SK-N-SH treated with all-trans-retinoic acid at 6 μM for 48 hours (cell line): ENCODE measurements at regions not wholly inside any gene's neighbourhood (a gene's known extent, or its start where the extent isn't known, plus 50 kb on each side); places are given as distances from the start of the nearest gene placed in this dataset.
A peak's percentile ranks its signal among the peaks of the same experiment; 100 is the strongest.

Experiments
- ATAC-seq: fragments of 200-7000 bp; cut with Tn5 transposase; 3 replicates; pipeline ENCODE4 v1.9.1; 2020; ENCODE audit warnings: mild to moderate bottlenecking, moderate library complexity
- ARNTL ChIP-seq: fragments of 450-650 bp; formaldehyde crosslinking; IDR thresholded peaks from 2 replicates; pipeline ENCODE4 v1.5.0; 2020; ENCODE audit warnings: low read depth, mild to moderate bottlenecking, moderate library complexity, borderline replicate concordance
- BACH2 ChIP-seq: fragments of 250-450 bp; sonication (Bioruptor Pico); IDR thresholded peaks from 2 replicates; pipeline ENCODE4 v1.9.0; 2021; ENCODE audit warnings: mild to moderate bottlenecking, borderline replicate concordance
- CSDC2 ChIP-seq: fragments of 250-450 bp; sonication (Bioruptor Pico); IDR thresholded peaks from 2 replicates; pipeline ENCODE4 v1.5.0; 2020; ENCODE audit warnings: mild to moderate bottlenecking, moderate library complexity
- ESRRG ChIP-seq: fragments of 250-450 bp; sonication (Bioruptor Pico); IDR thresholded peaks from 2 replicates; pipeline ENCODE4 v1.6.1; 2021; ENCODE audit warnings: mild to moderate bottlenecking
- GLIS3 ChIP-seq: fragments of 250-450 bp; sonication (Bioruptor Pico); IDR thresholded peaks from 2 replicates; pipeline ENCODE4 v1.5.0; 2020; ENCODE audit warnings: mild to moderate bottlenecking, moderate library complexity
- ISL1 ChIP-seq: fragments of 250-450 bp; sonication (Bioruptor Pico); IDR thresholded peaks from 2 replicates; pipeline ENCODE4 v2.1.2; 2022; ENCODE audit warnings: mild to moderate bottlenecking, moderate library complexity
- PPARA ChIP-seq: fragments of 250-450 bp; sonication (Bioruptor Pico); IDR thresholded peaks from 2 replicates; pipeline ENCODE4 v1.5.0; 2020; ENCODE audit warnings: mild to moderate bottlenecking, borderline replicate concordance
- RARB ChIP-seq: fragments of 250-450 bp; sonication (Bioruptor Pico); IDR thresholded peaks from 2 replicates; pipeline ENCODE4 v1.8.0; 2021; ENCODE audit warnings: mild to moderate bottlenecking, moderate library complexity
- SNAI2 ChIP-seq: fragments of 250-450 bp; sonication (Bioruptor Pico); IDR thresholded peaks from 2 replicates; pipeline ENCODE4 v1.5.0; 2020; ENCODE audit warnings: mild to moderate bottlenecking, moderate library complexity
- TCF4 ChIP-seq: fragments of 250-450 bp; sonication (Bioruptor Pico); IDR thresholded peaks from 2 replicates; pipeline ENCODE4 v1.8.0; 2021; ENCODE audit warnings: mild to moderate bottlenecking, moderate library complexity, borderline replicate concordance
- TOX ChIP-seq: fragments of 250-450 bp; sonication (Bioruptor Pico); IDR thresholded peaks from 2 replicates; pipeline ENCODE4 v1.8.0; 2021; ENCODE audit warnings: mild to moderate bottlenecking, moderate library complexity, borderline replicate concordance
- ZC3H10 ChIP-seq: fragments of 250-450 bp; sonication (Bioruptor Pico); IDR thresholded peaks from 2 replicates; pipeline ENCODE4 v1.5.1; 2021; ENCODE audit warnings: mild to moderate bottlenecking, moderate library complexity
- ZFP30 ChIP-seq: fragments of 450-650 bp; formaldehyde crosslinking; IDR thresholded peaks from 2 replicates; pipeline ENCODE4 v1.5.0; 2022; ENCODE audit warnings: mild to moderate bottlenecking, moderate library complexity
- ZNF565 ChIP-seq: fragments of 450-650 bp; formaldehyde crosslinking; conservative IDR thresholded peaks from 2 replicates; pipeline ENCODE4 v1.5.0; 2020; ENCODE audit warnings: low read depth, mild to moderate bottlenecking, moderate library complexity
- ZNF70 ChIP-seq: fragments of 450-650 bp; formaldehyde crosslinking; IDR thresholded peaks from 2 replicates; pipeline ENCODE4 v1.5.0; 2020; ENCODE audit warnings: mild to moderate bottlenecking, moderate library complexity
- ZNF8 ChIP-seq: fragments of 450-650 bp; formaldehyde crosslinking; IDR thresholded peaks from 2 replicates; pipeline ENCODE4 v1.5.0; 2020; ENCODE audit warnings: mild to moderate bottlenecking, moderate library complexity
- TF ChIP-seq, protein P1 (sequence below): fragments of 250-450 bp; sonication (Bioruptor Pico); IDR thresholded peaks from 2 replicates; pipeline ENCODE4 v1.5.0; 2020; ENCODE audit warnings: mild to moderate bottlenecking, moderate library complexity
- TF ChIP-seq, protein P2 (sequence below): fragments of 250-450 bp; sonication (Bioruptor Pico); IDR thresholded peaks from 2 replicates; pipeline ENCODE4 v1.8.0; 2021; ENCODE audit warnings: low read depth, mild to moderate bottlenecking, moderate library complexity, borderline replicate concordance
- TF ChIP-seq, protein P3 (sequence below): fragments of 250-450 bp; sonication (Bioruptor Pico); IDR thresholded peaks from 2 replicates; pipeline ENCODE4 v1.5.1; 2020; ENCODE audit warnings: low read depth, mild to moderate bottlenecking, moderate library complexity
- TF ChIP-seq, protein P4 (sequence below): fragments of 250-450 bp; sonication (Bioruptor Pico); IDR thresholded peaks from 2 replicates; pipeline ENCODE4 v1.8.0; 2020; ENCODE audit warnings: mild to moderate bottlenecking, moderate library complexity, borderline replicate concordance

DNA sequence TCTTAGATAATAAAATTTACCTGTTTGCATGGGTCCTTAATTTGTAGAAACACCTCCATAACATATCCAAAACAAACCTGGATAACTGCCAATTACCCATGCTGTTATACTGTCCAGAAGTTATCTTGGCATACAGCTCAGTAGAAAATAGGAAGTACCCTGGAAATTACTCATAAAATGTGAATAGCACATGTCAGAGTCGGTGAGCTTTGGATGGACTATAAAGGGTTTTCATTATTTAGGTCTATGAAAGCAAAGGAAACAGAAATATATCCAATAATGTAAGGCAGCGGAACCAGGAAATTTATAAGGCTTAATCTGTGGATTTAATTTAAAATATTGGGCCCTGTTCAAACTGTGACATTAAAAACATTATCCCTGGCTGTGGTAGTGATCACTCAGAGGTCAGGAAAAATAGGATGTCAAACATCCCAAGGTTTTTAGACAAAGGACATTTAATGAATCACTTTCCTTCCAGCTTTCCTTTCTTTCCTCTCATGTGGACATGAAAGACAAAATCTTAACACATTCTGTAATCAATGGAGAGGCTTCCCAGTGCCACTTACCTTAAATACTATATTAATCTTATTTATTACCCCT lies 459.0 kb upstream of the DPH6 start (continued):
- TF ChIP-seq, protein P1, sequence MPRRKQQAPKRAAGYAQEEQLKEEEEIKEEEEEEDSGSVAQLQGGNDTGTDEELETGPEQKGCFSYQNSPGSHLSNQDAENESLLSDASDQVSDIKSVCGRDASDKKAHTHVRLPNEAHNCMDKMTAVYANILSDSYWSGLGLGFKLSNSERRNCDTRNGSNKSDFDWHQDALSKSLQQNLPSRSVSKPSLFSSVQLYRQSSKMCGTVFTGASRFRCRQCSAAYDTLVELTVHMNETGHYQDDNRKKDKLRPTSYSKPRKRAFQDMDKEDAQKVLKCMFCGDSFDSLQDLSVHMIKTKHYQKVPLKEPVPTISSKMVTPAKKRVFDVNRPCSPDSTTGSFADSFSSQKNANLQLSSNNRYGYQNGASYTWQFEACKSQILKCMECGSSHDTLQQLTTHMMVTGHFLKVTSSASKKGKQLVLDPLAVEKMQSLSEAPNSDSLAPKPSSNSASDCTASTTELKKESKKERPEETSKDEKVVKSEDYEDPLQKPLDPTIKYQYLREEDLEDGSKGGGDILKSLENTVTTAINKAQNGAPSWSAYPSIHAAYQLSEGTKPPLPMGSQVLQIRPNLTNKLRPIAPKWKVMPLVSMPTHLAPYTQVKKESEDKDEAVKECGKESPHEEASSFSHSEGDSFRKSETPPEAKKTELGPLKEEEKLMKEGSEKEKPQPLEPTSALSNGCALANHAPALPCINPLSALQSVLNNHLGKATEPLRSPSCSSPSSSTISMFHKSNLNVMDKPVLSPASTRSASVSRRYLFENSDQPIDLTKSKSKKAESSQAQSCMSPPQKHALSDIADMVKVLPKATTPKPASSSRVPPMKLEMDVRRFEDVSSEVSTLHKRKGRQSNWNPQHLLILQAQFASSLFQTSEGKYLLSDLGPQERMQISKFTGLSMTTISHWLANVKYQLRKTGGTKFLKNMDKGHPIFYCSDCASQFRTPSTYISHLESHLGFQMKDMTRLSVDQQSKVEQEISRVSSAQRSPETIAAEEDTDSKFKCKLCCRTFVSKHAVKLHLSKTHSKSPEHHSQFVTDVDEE (CRISPR knock-in tag), result no peak
- TF ChIP-seq ZNF8 (CRISPR knock-in tag) (no peak), PPARA (CRISPR knock-in tag) (no peak), RARB (CRISPR knock-in tag) (no peak), BACH2 (CRISPR knock-in tag) (no peak), ZC3H10 (CRISPR knock-in tag) (no peak), SNAI2 (CRISPR knock-in tag) (no peak)

DNA sequence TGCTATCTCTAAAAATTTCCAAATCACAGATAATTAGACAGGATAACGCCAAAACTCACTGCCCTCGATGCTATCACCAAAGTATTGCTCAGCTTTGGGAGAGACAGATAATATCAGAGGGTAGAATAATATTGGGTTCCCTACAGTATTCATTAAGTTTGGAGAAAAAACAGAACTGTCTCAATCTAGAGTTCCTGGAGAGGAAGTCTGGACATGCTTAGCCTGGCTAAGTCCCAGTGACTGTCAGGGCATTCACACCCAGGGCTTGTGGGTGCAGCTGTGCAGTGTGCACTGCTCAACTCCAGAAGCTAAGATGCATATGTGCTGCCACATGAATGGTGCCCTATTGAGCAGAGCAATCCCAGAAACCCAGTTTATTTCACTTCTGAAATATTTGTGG lies 459.6 kb upstream of the DPH6 start:
- no peak for TF ChIP-seq TOX
- TF ChIP-seq, protein P2, sequence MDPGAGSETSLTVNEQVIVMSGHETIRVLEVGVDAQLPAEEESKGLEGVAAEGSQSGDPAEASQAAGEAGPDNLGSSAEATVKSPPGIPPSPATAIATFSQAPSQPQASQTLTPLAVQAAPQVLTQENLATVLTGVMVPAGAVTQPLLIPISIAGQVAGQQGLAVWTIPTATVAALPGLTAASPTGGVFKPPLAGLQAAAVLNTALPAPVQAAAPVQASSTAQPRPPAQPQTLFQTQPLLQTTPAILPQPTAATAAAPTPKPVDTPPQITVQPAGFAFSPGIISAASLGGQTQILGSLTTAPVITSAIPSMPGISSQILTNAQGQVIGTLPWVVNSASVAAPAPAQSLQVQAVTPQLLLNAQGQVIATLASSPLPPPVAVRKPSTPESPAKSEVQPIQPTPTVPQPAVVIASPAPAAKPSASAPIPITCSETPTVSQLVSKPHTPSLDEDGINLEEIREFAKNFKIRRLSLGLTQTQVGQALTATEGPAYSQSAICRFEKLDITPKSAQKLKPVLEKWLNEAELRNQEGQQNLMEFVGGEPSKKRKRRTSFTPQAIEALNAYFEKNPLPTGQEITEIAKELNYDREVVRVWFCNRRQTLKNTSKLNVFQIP, result no peak
- TF ChIP-seq TCF4 (CRISPR knock-in tag), result peak; percentile 78; the same call in 1 of the 2 replicates
- no peak for TF ChIP-seq ARNTL (CRISPR knock-in tag)
- TF ChIP-seq, protein P1 (CRISPR knock-in tag), result peak; percentile 57; the same call in 1 of the 2 replicates
- peak; percentile 51 for ATAC-seq

DNA sequence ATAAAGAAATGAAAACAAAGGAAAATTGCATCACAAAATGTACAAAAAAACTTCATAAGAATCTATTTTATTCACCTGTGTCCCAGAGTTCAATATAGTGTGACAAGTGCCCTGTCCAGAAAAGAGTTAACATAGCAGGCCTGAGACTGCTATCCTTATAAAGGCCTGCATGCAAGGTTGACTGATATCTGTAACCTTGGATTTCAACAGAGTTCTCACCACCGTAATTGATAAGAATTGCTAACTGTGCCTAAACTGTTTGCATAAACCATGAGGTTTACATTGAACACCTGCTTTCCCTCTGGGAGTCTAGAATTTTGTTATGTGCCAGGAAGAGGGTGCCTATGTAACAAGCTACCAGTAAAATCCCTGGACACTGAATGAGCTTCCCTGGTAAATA lies 461.7 kb upstream of the DPH6 start:
- TF ChIP-seq, protein P1 (CRISPR knock-in tag), result no peak
- no peak for TF ChIP-seq ISL1 (CRISPR knock-in tag)
- TF ChIP-seq TCF4 (CRISPR knock-in tag), result no peak
- no peak for TF ChIP-seq SNAI2 (CRISPR knock-in tag)
- no peak for TF ChIP-seq ZNF565 (CRISPR knock-in tag)
- no peak for TF ChIP-seq ZNF8 (CRISPR knock-in tag)
- no peak for TF ChIP-seq BACH2 (CRISPR knock-in tag)
- TF ChIP-seq, protein P2, result no peak
- no peak for TF ChIP-seq CSDC2 (CRISPR knock-in tag)
- TF ChIP-seq, protein P3, sequence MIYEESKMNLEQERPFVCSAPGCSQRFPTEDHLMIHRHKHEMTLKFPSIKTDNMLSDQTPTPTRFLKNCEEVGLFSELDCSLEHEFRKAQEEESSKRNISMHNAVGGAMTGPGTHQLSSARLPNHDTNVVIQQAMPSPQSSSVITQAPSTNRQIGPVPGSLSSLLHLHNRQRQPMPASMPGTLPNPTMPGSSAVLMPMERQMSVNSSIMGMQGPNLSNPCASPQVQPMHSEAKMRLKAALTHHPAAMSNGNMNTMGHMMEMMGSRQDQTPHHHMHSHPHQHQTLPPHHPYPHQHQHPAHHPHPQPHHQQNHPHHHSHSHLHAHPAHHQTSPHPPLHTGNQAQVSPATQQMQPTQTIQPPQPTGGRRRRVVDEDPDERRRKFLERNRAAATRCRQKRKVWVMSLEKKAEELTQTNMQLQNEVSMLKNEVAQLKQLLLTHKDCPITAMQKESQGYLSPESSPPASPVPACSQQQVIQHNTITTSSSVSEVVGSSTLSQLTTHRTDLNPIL (CRISPR knock-in tag), result no peak
- TF ChIP-seq ZFP30 (CRISPR knock-in tag), result no peak
- no peak for TF ChIP-seq ZC3H10 (CRISPR knock-in tag)
- TF ChIP-seq ZNF70 (CRISPR knock-in tag), result no peak
- TF ChIP-seq ARNTL (CRISPR knock-in tag), result no peak
- TF ChIP-seq, protein P4, sequence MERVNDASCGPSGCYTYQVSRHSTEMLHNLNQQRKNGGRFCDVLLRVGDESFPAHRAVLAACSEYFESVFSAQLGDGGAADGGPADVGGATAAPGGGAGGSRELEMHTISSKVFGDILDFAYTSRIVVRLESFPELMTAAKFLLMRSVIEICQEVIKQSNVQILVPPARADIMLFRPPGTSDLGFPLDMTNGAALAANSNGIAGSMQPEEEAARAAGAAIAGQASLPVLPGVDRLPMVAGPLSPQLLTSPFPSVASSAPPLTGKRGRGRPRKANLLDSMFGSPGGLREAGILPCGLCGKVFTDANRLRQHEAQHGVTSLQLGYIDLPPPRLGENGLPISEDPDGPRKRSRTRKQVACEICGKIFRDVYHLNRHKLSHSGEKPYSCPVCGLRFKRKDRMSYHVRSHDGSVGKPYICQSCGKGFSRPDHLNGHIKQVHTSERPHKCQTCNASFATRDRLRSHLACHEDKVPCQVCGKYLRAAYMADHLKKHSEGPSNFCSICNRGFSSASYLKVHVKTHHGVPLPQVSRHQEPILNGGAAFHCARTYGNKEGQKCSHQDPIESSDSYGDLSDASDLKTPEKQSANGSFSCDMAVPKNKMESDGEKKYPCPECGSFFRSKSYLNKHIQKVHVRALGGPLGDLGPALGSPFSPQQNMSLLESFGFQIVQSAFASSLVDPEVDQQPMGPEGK (CRISPR knock-in tag), result no peak
- TF ChIP-seq GLIS3 (CRISPR knock-in tag), result no peak
- no peak for TF ChIP-seq ESRRG (CRISPR knock-in tag)
- no peak for TF ChIP-seq PPARA (CRISPR knock-in tag)
- no peak for ATAC-seq
